Right ventricle myocardium superior (tissue), 1 donor: ENCODE measurements at regions not wholly inside any gene's neighbourhood (a gene's known extent, or its start where the extent isn't known, plus 50 kb on each side); places are given as distances from the start of the nearest gene placed in this dataset.

Experiments used
- ATAC-seq: fragments of 200-7000 bp; cut with Tn5 transposase; one replicate; pipeline ENCODE4 v1.9.1; 2020; ENCODE audit warnings: mild to moderate bottlenecking; ENCODE audit not compliant: poor library complexity
- DNase-seq: peaks from one replicate; pipeline ENCODE4 v3.0.0-alpha.2; 2020
- intact Hi-C: fragments of 100-400 bp; cut with DNase I; formaldehyde crosslinking; loops from one replicate; pipeline ENCODE4 v1.11.2; 2022
- donor health status: DM: no; HTN: yes; CAD: no; lungs with severe emphysema.

- ATAC-seq (no peak), DNase-seq (no peak)
- intact Hi-C loops: no loop called here
Measured at GRCh38 chr16:7038475-7038874, 294.2 kb upstream of the RBFOX1 start.

- ATAC-seq (no peak), DNase-seq (no peak)
- intact Hi-C loops: no loop called here
Measured at GRCh38 chr16:7037495-7037894, 295.1 kb upstream of the RBFOX1 start.

DNA sequence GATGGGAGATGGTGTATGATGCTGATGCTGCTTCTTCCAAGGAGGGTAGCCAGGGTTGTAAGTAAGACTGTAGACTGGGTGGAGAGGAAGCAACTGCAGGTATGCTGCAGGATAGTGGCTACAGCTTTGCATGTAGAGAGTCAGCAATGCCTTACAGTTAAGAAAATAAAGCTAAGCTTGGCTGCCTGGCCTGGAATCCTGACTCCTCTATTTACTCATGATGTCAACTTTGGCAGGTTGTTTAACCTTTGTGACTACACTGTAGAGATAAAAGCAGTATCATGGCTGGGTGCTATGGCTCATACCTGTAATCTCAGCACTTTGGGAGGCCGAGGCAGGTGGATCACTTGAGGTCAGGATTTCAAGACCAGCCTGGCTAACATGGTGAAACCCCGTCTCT lies 301.6 kb upstream of the RBFOX1 start:
- DNase-seq: no peak
- intact Hi-C loops: no loop called here
- no peak for ATAC-seq

DNA sequence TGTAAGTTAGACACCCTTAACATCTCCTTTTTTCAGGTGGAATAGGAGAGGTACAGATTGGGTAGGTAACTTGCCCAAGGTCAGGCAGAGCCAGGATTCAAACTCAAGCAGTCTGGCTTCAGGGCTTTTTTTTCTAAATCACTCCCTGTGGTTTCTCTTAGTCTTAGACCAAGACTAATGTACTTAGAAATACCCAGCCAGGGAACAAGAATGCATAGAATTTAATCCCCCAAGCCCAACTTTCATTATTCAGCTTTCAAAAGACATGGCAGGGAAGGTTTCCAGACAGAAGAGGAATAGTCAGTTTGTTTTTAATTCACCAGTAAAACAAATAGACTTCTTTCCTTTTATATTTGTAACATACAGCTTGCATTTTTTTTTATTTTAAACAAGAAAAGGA lies 305.2 kb upstream of the RBFOX1 start:
- intact Hi-C loops: loop anchor here (5.0 to 10.0 kb wide), 3 partner anchors 897 to 1327 kb away; no protein-coding TSS in a partner anchor
- ATAC-seq (no peak), DNase-seq (no peak)

GRCh38 chr16:7026639-7027038 lies 306.0 kb upstream of the RBFOX1 start:
- intact Hi-C loops: loop anchor here (5.0 to 10.0 kb wide), 3 partner anchors 898 to 1328 kb away; no protein-coding TSS in a partner anchor
- DNase-seq: no peak
- ATAC-seq: no peak

DNA sequence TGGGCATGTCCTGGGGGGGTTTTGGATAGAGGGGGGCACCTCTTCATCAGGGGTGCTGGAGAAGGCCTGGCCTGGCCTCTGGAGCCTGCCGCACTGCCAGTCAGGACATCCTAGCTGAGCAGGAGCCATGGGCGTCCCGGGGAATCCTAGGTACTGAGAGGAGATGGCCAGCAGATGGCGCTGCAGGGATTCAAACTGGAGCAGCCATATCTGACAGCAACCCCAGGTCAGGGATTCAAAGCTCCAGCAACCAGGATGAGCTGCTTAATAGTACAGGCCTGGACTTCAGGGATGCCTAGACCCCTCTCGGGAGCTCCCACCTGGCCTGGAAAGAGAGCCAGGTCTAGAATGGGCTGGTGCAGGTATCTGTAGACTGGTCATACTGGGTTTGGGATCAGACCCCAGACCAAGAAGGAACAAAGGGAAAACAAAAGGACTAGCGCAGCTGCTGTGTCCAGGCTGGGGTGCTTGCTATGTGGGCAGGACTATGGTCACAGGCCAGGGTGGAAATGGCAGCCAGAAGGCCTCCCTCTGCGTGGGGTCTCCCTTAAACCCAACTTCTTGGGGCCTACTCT lies 306.9 kb upstream of the RBFOX1 start:
- DNase-seq: peak; percentile 75
- ATAC-seq: peak; percentile 77
- intact Hi-C loops: loop anchor here (5.0 to 10.0 kb wide), 3 partner anchors 899 to 1329 kb away; no protein-coding TSS in a partner anchor

DNA sequence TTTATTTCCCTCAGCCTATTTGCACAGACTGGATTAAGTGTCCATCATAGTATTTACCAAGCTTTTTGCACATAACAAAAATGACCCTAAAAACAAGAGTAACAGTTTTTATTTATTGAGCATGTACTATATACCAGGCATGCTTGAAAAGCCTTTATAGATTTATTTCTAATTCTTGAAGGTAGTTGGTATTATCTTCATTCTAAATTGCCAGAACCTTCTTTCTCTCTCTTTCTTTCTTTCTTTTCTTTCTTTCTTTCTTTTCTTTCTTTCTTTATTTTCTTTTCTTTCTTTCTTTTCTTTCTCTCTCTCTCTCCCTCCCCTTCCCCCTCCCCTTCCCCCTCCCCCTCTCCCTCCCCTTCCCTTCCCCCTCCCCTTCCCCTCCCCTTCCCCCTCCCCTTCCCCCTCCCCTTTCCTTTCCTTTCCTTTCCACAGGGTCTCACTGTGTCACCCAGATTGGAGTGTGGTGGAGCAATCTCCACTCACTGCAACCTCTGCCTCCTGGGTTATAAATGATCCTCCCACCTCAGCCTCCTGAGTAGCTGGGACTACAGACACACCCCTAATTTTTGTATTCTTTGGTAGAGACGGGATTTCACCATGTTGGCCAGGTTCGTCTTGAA lies 310.9 kb upstream of the RBFOX1 start:
- no peak for ATAC-seq
- intact Hi-C loops: loop anchor here (10.0 kb wide), 2 partner anchors 903 to 1333 kb away; no protein-coding TSS in a partner anchor
- no peak for DNase-seq

GRCh38 chr16:7017006-7017662 lies 315.5 kb upstream of the RBFOX1 start:
- intact Hi-C loops: no loop called here
- ATAC-seq: no peak
- no peak for DNase-seq

DNA sequence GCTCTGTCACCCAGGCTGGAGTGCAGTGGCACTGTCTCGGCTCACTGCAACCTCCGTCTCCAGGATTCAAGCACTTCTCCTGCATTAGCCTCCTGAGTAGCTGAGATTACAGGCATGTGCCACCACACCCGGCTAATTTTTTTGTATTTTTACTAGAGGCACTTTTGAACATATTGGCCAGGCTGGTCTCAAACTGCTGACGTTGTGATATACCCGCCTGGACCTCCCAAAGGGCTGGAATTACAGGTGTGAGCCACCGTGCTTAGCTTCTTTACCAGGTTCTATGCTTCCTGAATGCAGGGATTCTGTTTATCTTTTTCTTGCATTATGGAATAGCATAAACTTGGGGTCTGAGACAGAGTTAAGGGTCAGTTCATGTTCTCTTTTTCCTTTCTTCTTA lies 317.9 kb upstream of the RBFOX1 start:
- ATAC-seq: no peak

GRCh38 chr16:7013990-7014389 lies 318.7 kb upstream of the RBFOX1 start:
- intact Hi-C loops: no loop called here
- DNase-seq (no peak), ATAC-seq (no peak)

More for the DNA sequence above, 317.9 kb upstream of the RBFOX1 start:
- DNase-seq: no peak
- intact Hi-C loops: no loop called here

DNA sequence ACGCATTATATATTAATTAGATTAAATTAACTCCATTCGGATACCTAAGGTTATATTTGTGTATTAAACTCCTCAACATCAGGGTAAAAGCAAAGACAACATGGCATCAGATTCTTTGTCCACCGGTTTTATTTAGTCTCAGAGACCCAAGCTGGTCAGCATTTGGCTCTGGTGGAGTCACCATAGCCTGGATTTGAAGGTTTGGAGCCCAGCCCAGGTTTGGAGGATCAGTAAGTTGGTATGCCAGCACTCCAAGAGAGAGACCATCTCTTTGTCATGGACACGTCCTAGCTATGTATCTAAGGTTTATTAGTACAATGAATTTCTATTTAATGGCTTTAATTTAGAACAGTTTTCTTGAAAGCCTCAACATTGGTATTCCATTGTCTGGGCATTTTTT lies 328.4 kb upstream of the RBFOX1 start:
- DNase-seq (no peak), ATAC-seq (no peak)
- intact Hi-C loops: no loop called here

DNA sequence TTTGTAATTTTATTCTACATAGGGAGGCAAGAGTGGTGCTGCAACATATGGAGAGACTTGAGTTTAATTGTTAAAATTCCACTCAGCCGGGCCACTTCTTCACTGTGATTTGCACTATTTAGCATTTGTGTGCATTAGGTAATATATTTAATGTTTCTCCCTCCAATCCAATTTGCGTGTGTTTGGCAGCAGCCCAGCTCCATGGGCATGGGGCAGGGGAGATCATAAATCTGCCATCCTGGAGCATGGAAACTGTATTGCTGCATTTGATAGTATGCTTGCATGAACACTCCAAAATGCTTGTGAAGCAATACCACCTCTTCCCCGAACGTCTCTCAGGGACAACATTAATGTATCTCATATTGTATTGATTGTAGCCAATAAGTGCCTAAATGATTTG lies 339.1 kb upstream of the RBFOX1 start:
- no peak for ATAC-seq
- no peak for DNase-seq
- intact Hi-C loops: no loop called here

DNA sequence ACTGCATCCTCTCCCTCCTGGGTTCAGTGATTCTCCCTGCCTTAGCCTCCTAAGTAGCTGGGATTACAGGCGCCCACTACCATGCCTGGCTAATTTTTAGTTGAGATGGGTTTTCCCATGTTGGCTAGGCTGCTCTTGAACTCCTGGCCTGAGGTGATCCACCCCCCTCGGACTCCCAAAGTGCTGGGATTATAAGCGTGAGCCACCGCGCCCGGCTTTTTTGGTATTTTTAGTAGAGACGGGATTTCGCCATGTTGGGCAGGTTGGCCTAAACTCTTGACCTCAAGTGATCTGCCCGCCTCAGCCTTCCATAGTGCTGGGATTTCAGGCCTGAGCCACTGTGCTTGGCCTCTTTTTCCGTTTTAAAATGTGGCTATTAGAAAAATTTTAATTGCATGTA lies 343.8 kb upstream of the RBFOX1 start:
- intact Hi-C loops: no loop called here
- DNase-seq (no peak), ATAC-seq (no peak)

DNA sequence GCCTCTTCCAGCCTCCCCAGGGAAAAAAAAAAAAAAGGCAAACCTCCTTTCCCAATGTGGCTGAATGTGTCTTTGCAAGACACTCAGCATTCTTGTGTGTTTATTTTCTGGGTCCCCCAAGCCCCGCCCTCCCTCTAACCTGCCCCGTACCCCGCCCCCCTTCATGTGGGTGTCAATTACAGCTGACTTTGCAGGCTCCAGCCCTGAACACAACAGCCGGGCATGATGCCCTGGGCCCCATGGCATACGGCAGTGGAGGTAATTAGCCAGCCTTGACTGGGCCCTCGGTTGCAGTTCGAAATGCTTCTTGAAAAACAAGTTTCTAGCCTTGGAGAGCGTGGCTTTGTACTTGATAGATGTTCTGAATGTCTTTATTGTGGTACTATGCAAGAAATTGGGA lies 354.7 kb upstream of the RBFOX1 start:
- no peak for DNase-seq
- ATAC-seq: no peak
- intact Hi-C loops: no loop called here

- intact Hi-C loops: no loop called here
- no peak for ATAC-seq
- DNase-seq: no peak
Measured at GRCh38 chr16:6977291-6977690, 355.4 kb upstream of the RBFOX1 start.

GRCh38 chr16:6976716-6977115 lies 355.9 kb upstream of the RBFOX1 start:
- DNase-seq: no peak

GRCh38 chr16:6970171-6970857 lies 362.3 kb upstream of the RBFOX1 start:
- intact Hi-C loops: no loop called here
- no peak for ATAC-seq
- no peak for DNase-seq

More at GRCh38 chr16:6976716-6977115, 355.9 kb upstream of the RBFOX1 start:
- no peak for ATAC-seq
- intact Hi-C loops: no loop called here

DNA sequence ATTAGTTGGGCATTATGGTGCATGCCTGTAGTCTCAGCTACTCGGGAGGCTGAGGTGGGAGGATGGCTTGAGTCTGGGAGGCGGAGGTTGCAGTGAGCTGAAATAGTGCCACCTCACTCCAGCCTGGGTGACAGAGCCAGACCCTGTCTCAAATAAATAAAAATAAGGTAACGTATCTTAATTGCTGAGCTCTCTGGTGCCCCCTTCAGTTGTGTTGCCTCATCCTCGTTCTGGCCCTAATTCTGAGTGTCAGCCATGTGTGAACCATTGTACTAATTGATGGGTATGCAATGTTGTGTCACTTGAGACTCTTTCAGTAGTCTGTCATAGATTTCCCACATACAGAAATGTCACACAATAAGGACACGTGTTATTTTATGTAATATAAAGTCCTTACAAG lies 363.1 kb upstream of the RBFOX1 start:
- ATAC-seq: no peak
- DNase-seq: no peak
- intact Hi-C loops: no loop called here

- intact Hi-C loops: no loop called here
- DNase-seq: no peak
- no peak for ATAC-seq
Measured at GRCh38 chr16:6967796-6968320, 364.8 kb upstream of the RBFOX1 start.
